OCI-LY7 (cell line): ENCODE measurements at regions not wholly inside any gene's neighbourhood (a gene's known extent, or its start where the extent isn't known, plus 50 kb on each side); places are given as distances from the start of the nearest gene placed in this dataset.
"Not testable (repeated sequence)": the region's sequence is repeated elsewhere in the genome, so short reads cannot be mapped to it uniquely, and the experiment has no call there.

Experiments used
- CTCF ChIP-seq: fragments of 200-600 bp; sonication (generic); conservative IDR thresholded peaks from 2 replicates; pipeline ENCODE4 v1.5.1; 2014; ENCODE audit warnings: mild to moderate bottlenecking, antibody characterized with exemption, low read length, moderate library complexity, mixed read lengths
- EZH2phosphoT487 ChIP-seq: fragments of 200-600 bp; sonication (generic); IDR thresholded peaks from 2 replicates; pipeline ENCODE4 v1.6.1; 2018; ENCODE audit warnings: low read depth, borderline replicate concordance, mild to moderate bottlenecking, mixed run types, antibody characterized with exemption, low read length, moderate library complexity, mixed read lengths

GRCh38 chr1:85527145-85527544, 53.4 kb upstream of the CCN1 start:
- TF ChIP-seq CTCF, EZH2phosphoT487: not testable (repeated sequence)
